ENCODE measurements at regions not wholly inside any gene's neighbourhood (a gene's known extent, or its start where the extent isn't known, plus 50 kb on each side); places are given as distances from the start of the nearest gene placed in this dataset.

DNA sequence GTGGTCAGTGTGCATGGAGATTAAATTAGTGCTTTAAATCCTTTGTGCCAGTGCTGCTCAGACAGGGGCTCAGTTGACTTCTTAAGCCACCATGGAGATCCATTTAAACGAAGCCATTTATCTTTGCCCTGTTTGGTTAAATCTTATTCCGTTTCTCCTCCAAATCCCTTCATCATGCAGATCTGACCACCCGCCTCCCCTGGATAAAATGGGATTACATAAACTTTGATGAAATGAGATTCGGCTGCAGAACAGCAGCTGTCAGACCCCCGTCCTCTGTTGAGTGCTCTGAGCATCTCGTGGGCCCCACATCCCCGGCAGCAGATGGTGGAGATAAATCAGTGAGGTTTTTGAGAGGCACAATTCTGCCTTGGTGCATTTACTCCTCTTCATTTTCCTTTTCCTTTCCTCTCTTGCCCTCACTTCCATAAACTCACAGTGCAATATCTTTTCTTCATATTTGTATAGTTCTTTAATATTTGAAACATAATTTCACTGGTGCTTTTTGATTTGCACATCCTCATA lies 84.4 kb upstream of the TWIST2 start:
- TF ChIP-seq, protein P1, sequence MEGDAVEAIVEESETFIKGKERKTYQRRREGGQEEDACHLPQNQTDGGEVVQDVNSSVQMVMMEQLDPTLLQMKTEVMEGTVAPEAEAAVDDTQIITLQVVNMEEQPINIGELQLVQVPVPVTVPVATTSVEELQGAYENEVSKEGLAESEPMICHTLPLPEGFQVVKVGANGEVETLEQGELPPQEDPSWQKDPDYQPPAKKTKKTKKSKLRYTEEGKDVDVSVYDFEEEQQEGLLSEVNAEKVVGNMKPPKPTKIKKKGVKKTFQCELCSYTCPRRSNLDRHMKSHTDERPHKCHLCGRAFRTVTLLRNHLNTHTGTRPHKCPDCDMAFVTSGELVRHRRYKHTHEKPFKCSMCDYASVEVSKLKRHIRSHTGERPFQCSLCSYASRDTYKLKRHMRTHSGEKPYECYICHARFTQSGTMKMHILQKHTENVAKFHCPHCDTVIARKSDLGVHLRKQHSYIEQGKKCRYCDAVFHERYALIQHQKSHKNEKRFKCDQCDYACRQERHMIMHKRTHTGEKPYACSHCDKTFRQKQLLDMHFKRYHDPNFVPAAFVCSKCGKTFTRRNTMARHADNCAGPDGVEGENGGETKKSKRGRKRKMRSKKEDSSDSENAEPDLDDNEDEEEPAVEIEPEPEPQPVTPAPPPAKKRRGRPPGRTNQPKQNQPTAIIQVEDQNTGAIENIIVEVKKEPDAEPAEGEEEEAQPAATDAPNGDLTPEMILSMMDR (IDR thresholded peaks at IDR 0.05), result no peak
- TF ChIP-seq POLR2A (IDR thresholded peaks at IDR 0.05), result no peak
- no peak for TF ChIP-seq POLR2AphosphoS5 (IDR thresholded peaks at IDR 0.05; ENCODE audit: insufficient read depth in 1 of 2, low read depth in 1 of 2)

Data from vagina (tissue), 2 donors.